ENCODE measurements at regions not wholly inside any gene's neighbourhood (a gene's known extent, or its start where the extent isn't known, plus 50 kb on each side); places are given as distances from the start of the nearest gene placed in this dataset.

DNA sequence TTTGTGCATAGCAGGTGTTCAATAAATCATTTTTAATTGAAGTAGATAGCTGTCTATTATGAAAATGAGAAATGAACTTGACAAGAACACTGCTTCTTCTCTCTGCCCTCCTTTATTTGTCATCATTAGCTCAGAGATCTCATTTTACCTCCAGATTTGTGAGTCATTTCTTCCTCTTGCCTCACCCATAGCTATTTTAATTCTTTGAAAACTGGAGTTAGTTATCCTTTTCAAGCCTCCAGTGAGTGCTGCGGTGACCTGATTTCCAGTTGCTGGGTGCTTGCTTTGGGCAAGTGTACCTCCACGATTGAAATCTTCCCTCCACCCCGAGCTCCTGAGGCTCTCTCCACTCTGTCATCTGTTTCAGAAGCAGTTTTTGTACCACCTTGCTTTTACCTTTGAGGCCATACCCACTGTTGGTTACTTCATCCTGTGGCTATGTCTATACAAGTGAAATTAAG, 114.6 kb downstream of the NFKBIZ start:
- TF ChIP-seq, protein P1, sequence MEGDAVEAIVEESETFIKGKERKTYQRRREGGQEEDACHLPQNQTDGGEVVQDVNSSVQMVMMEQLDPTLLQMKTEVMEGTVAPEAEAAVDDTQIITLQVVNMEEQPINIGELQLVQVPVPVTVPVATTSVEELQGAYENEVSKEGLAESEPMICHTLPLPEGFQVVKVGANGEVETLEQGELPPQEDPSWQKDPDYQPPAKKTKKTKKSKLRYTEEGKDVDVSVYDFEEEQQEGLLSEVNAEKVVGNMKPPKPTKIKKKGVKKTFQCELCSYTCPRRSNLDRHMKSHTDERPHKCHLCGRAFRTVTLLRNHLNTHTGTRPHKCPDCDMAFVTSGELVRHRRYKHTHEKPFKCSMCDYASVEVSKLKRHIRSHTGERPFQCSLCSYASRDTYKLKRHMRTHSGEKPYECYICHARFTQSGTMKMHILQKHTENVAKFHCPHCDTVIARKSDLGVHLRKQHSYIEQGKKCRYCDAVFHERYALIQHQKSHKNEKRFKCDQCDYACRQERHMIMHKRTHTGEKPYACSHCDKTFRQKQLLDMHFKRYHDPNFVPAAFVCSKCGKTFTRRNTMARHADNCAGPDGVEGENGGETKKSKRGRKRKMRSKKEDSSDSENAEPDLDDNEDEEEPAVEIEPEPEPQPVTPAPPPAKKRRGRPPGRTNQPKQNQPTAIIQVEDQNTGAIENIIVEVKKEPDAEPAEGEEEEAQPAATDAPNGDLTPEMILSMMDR (IDR thresholded peaks at IDR 0.05): no peak
- TF ChIP-seq POLR2A (IDR thresholded peaks at IDR 0.05): no peak

Data from right lobe of liver (tissue), 4 donors.